Neural progenitor cell (in vitro differentiated cells): ENCODE measurements at regions not wholly inside any gene's neighbourhood (a gene's known extent, or its start where the extent isn't known, plus 50 kb on each side); places are given as distances from the start of the nearest gene placed in this dataset.

Experiments
- EZH2 ChIP-seq: fragments of 200-600 bp; sonication (generic); IDR thresholded peaks from 2 replicates; pipeline ENCODE4 v1.6.1; 2017; ENCODE audit warnings: antibody characterized with exemption, mild to moderate bottlenecking, moderate library complexity
- EZH2phosphoT487 ChIP-seq: fragments of 200-600 bp; sonication (generic); IDR thresholded peaks from 2 replicates; pipeline ENCODE4 v1.6.1; 2017; ENCODE audit warnings: antibody characterized with exemption
- TF ChIP-seq, protein P1 (sequence below): fragments of 200-600 bp; sonication (generic); IDR thresholded peaks from 2 replicates; pipeline ENCODE4 v1.5.1; 2017; ENCODE audit warnings: antibody characterized with exemption, mild to moderate bottlenecking

DNA sequence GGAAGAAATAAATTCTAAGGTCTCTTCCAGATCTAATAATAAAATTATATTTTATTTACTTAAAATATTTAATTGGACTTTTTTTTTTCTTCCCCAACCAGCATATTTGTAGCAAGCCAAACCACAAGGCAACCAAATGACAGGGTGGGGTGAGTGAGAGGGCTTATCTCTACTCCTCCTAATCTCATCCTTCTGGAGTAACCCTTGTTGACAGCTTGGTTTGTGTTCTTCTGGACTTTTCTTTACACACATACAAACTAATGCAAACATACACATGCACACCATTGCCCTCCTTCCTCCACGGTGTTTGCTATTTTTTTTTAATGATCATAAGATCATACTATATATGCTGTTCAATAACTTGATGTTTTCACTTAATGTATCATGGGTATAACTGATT, 383.1 kb downstream of the DLEU7 start:
- TF ChIP-seq EZH2 (no peak), EZH2phosphoT487 (no peak)
- TF ChIP-seq, protein P1, sequence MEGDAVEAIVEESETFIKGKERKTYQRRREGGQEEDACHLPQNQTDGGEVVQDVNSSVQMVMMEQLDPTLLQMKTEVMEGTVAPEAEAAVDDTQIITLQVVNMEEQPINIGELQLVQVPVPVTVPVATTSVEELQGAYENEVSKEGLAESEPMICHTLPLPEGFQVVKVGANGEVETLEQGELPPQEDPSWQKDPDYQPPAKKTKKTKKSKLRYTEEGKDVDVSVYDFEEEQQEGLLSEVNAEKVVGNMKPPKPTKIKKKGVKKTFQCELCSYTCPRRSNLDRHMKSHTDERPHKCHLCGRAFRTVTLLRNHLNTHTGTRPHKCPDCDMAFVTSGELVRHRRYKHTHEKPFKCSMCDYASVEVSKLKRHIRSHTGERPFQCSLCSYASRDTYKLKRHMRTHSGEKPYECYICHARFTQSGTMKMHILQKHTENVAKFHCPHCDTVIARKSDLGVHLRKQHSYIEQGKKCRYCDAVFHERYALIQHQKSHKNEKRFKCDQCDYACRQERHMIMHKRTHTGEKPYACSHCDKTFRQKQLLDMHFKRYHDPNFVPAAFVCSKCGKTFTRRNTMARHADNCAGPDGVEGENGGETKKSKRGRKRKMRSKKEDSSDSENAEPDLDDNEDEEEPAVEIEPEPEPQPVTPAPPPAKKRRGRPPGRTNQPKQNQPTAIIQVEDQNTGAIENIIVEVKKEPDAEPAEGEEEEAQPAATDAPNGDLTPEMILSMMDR, result no peak
